ENCODE measurements at regions not wholly inside any gene's neighbourhood (a gene's known extent, or its start where the extent isn't known, plus 50 kb on each side); places are given as distances from the start of the nearest gene placed in this dataset.

GRCh38 chr3:81968658-81969057, 207.2 kb upstream of the GBE1 start:
- Histone ChIP-seq H3K36me3 (ENCODE audit: control insufficient read depth, low read length) (no peaks in the 10 kb centered on the region), H3K4me2 (ENCODE audit: low read length) (no peak overlapping the region), H3K4me3 (ENCODE audit: low read length) (no peak overlapping the region), H3K4me1 (ENCODE audit: control insufficient read depth, low read length) (no peaks in the 10 kb centered on the region), H3K9me2 (replicated peaks; ENCODE audit: control insufficient read depth, low read length) (no peaks in the 10 kb centered on the region), H3K27ac (ENCODE audit: low read depth, low read length) (no peak overlapping the region), H3K9me3 (ENCODE audit: control insufficient read depth, insufficient read depth, low read length) (no peaks in the 10 kb centered on the region), H4K20me1 (ENCODE audit: control insufficient read depth, insufficient read depth, low read depth, low read length) (no peaks in the 10 kb centered on the region), H3F3A (ENCODE audit: control insufficient read depth, insufficient read depth) (no peaks in the 10 kb centered on the region), H3K79me2 (ENCODE audit: control insufficient read depth, low read length) (no peaks in the 10 kb centered on the region), H3K27me3 (ENCODE audit: control insufficient read depth, low read length) (no peaks in the 10 kb centered on the region)
- no peak for TF ChIP-seq EZH2phosphoT487 (IDR thresholded peaks at IDR 0.05; ENCODE audit: borderline replicate concordance, low read length)
- TF ChIP-seq CTCF (IDR thresholded peaks at IDR 0.05; ENCODE audit: low read depth, low read length, poor library complexity, severe bottlenecking): no peak

- no peaks in the 10 kb centered on the region for H3K27me3 ChIP-seq (ENCODE audit: control insufficient read depth, low read length)
- H3K36me3 ChIP-seq (ENCODE audit: control insufficient read depth, low read length): no peaks in the 10 kb centered on the region
- no peaks in the 10 kb centered on the region for H3K4me1 ChIP-seq (ENCODE audit: control insufficient read depth, low read length)
- no peaks in the 10 kb centered on the region for H4K20me1 ChIP-seq (ENCODE audit: control insufficient read depth, insufficient read depth, low read depth, low read length)
- no peaks in the 10 kb centered on the region for H3K79me2 ChIP-seq (ENCODE audit: control insufficient read depth, low read length)
- no peak overlapping the region for H3K27ac ChIP-seq (ENCODE audit: low read depth, low read length)
- H3K9me3 ChIP-seq (ENCODE audit: control insufficient read depth, insufficient read depth, low read length): no peaks in the 10 kb centered on the region
- TF ChIP-seq EZH2phosphoT487 (IDR thresholded peaks at IDR 0.05; ENCODE audit: borderline replicate concordance, low read length): no peak
- TF ChIP-seq CTCF (IDR thresholded peaks at IDR 0.05; ENCODE audit: low read depth, low read length, poor library complexity, severe bottlenecking): no peak
- H3K9me2 ChIP-seq (replicated peaks; ENCODE audit: control insufficient read depth, low read length): no peaks in the 10 kb centered on the region
- no peaks in the 10 kb centered on the region for H3F3A ChIP-seq (ENCODE audit: control insufficient read depth, insufficient read depth)
- no peak overlapping the region for H3K4me2 ChIP-seq (ENCODE audit: low read length)
- no peak overlapping the region for H3K4me3 ChIP-seq (ENCODE audit: low read length)
These were observed 205.9 kb upstream of the GBE1 start for GRCh38 chr3:81967393-81967792.

GRCh38 chr3:81965696-81966095, 204.3 kb upstream of the GBE1 start:
- Histone ChIP-seq H3K9me2 (replicated peaks; ENCODE audit: control insufficient read depth, low read length) (no peaks in the 10 kb centered on the region), H3K9me3 (ENCODE audit: control insufficient read depth, insufficient read depth, low read length) (no peaks in the 10 kb centered on the region), H3K36me3 (ENCODE audit: control insufficient read depth, low read length) (no peaks in the 10 kb centered on the region), H3F3A (ENCODE audit: control insufficient read depth, insufficient read depth) (no peaks in the 10 kb centered on the region), H3K4me3 (ENCODE audit: low read length) (no peak overlapping the region), H3K79me2 (ENCODE audit: control insufficient read depth, low read length) (no peaks in the 10 kb centered on the region), H3K27ac (ENCODE audit: low read depth, low read length) (no peak overlapping the region), H3K4me1 (ENCODE audit: control insufficient read depth, low read length) (no peaks in the 10 kb centered on the region), H4K20me1 (ENCODE audit: control insufficient read depth, insufficient read depth, low read depth, low read length) (no peaks in the 10 kb centered on the region), H3K27me3 (ENCODE audit: control insufficient read depth, low read length) (no peaks in the 10 kb centered on the region), H3K4me2 (ENCODE audit: low read length) (no peak overlapping the region)
- TF ChIP-seq CTCF (IDR thresholded peaks at IDR 0.05; ENCODE audit: low read depth, low read length, poor library complexity, severe bottlenecking): no peak
- TF ChIP-seq EZH2phosphoT487 (IDR thresholded peaks at IDR 0.05; ENCODE audit: borderline replicate concordance, low read length): no peak

GRCh38 chr3:81962396-81962795, 201.0 kb upstream of the GBE1 start:
- no peaks in the 10 kb centered on the region for H3K79me2 ChIP-seq (ENCODE audit: control insufficient read depth, low read length)
- H3F3A ChIP-seq (ENCODE audit: control insufficient read depth, insufficient read depth): no peaks in the 10 kb centered on the region
- H3K4me2 ChIP-seq (ENCODE audit: low read length): no peak overlapping the region
- H3K9me2 ChIP-seq (replicated peaks; ENCODE audit: control insufficient read depth, low read length): no peaks in the 10 kb centered on the region
- H3K4me1 ChIP-seq (ENCODE audit: control insufficient read depth, low read length): no peaks in the 10 kb centered on the region
- no peak overlapping the region for H3K27ac ChIP-seq (ENCODE audit: low read depth, low read length)
- no peak for TF ChIP-seq EZH2phosphoT487 (IDR thresholded peaks at IDR 0.05; ENCODE audit: borderline replicate concordance, low read length)
- TF ChIP-seq CTCF (IDR thresholded peaks at IDR 0.05; ENCODE audit: low read depth, low read length, poor library complexity, severe bottlenecking): no peak
- H4K20me1 ChIP-seq (ENCODE audit: control insufficient read depth, insufficient read depth, low read depth, low read length): no peaks in the 10 kb centered on the region
- no peaks in the 10 kb centered on the region for H3K9me3 ChIP-seq (ENCODE audit: control insufficient read depth, insufficient read depth, low read length)
- no peaks in the 10 kb centered on the region for H3K27me3 ChIP-seq (ENCODE audit: control insufficient read depth, low read length)
- no peaks in the 10 kb centered on the region for H3K36me3 ChIP-seq (ENCODE audit: control insufficient read depth, low read length)
- H3K4me3 ChIP-seq (ENCODE audit: low read length): no peak overlapping the region
